OCI-LY1 (cell line): ENCODE measurements at regions not wholly inside any gene's neighbourhood (a gene's known extent, or its start where the extent isn't known, plus 50 kb on each side); places are given as distances from the start of the nearest gene placed in this dataset.

Source experiments
- CTCF ChIP-seq: fragments of 200-600 bp; sonication (generic), shearing (Covaris generic); IDR thresholded peaks from 2 replicates; pipeline ENCODE4 v1.5.1; 2017; ENCODE audit warnings: mild to moderate bottlenecking, antibody characterized with exemption, low read length, moderate library complexity, mixed read lengths
- EZH2 ChIP-seq: fragments of 200-600 bp; sonication (generic), shearing (Covaris generic); IDR thresholded peaks from 2 replicates; pipeline ENCODE4 v1.8.0; 2017; ENCODE audit warnings: borderline replicate concordance, mixed run types, mild to moderate bottlenecking, antibody characterized with exemption, low read length, moderate library complexity, mixed read lengths

- no peak for TF ChIP-seq CTCF
- no peak for TF ChIP-seq EZH2
These were observed 89.9 kb downstream of the TMEM18 start for GRCh38 chr2:587087-587960.
